ENCODE measurements at regions not wholly inside any gene's neighbourhood (a gene's known extent, or its start where the extent isn't known, plus 50 kb on each side); places are given as distances from the start of the nearest gene placed in this dataset.

DNA sequence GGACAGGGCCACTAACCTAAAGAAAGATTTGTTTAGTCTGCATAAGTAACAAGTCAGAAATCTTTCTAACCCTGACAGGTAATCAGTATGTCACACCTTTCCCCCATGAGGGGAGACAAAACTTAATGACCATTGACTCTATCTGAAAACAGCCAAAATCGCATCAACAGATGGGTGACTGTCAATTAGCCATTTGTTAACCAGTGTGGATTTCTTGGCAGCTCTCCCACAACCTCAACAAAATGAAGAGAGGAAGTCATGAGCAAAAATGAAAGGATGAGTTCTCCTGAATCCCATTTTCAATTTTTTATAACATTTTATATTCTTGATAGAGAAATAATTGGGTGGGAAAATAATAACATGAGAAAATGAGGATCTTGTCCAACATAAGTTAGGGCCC lies 84.6 kb upstream of the SNX2 start:
- Mint-ChIP-seq H3K27me3 (ENCODE audit: low read depth) (no peaks in the 10 kb centered on the region), H3K36me3 (ENCODE audit: insufficient read depth in 1 of 3, low read depth in 3 of 3) (no peaks in the 10 kb centered on the region), H3K9me3 (no peaks in the 10 kb centered on the region), H3K27ac (no peak overlapping the region), H3K4me3 (no peak overlapping the region), H3K4me1 (no peaks in the 10 kb centered on the region)
- H4K8ac ChIP-seq (replicated peaks; ENCODE audit: insufficient read length, low read depth, low read length) = no peak overlapping the region
- H3K4me1 ChIP-seq (ENCODE audit: insufficient read depth, low read length) = no peaks in the 10 kb centered on the region
- H4K20me1 ChIP-seq (ENCODE audit: control insufficient read depth, insufficient read depth, insufficient read length) = no peaks in the 10 kb centered on the region
- H2AFZ ChIP-seq (ENCODE audit: low read length) = no peak overlapping the region
- no peak overlapping the region for H2BK20ac ChIP-seq (ENCODE audit: low read depth, low read length, poor library complexity, severe bottlenecking)
- H3T11ph ChIP-seq (ENCODE audit: low read length) = no peak overlapping the region
- no peaks in the 10 kb centered on the region for H3K9me3 ChIP-seq (ENCODE audit: control insufficient read depth, low read depth, low read length)
- no peaks in the 10 kb centered on the region for H3K27me3 ChIP-seq (ENCODE audit: insufficient read depth, low read length)
- no peak overlapping the region for H3K23ac ChIP-seq (ENCODE audit: insufficient read length, low read depth, low read length)
- no peaks in the 10 kb centered on the region for H3K23me2 ChIP-seq (ENCODE audit: insufficient read length, low read depth, low read length, poor library complexity, severe bottlenecking)
- H3K79me1 ChIP-seq (ENCODE audit: insufficient read depth, low read depth, low read length, poor library complexity, severe bottlenecking) = no peaks in the 10 kb centered on the region
- DNase-seq = no peak
- no peaks in the 10 kb centered on the region for H3K79me2 ChIP-seq (ENCODE audit: insufficient read depth, low read length)
- H2BK12ac ChIP-seq (ENCODE audit: insufficient read length, low read depth, low read length) = no peak overlapping the region
- TF ChIP-seq, protein P1, sequence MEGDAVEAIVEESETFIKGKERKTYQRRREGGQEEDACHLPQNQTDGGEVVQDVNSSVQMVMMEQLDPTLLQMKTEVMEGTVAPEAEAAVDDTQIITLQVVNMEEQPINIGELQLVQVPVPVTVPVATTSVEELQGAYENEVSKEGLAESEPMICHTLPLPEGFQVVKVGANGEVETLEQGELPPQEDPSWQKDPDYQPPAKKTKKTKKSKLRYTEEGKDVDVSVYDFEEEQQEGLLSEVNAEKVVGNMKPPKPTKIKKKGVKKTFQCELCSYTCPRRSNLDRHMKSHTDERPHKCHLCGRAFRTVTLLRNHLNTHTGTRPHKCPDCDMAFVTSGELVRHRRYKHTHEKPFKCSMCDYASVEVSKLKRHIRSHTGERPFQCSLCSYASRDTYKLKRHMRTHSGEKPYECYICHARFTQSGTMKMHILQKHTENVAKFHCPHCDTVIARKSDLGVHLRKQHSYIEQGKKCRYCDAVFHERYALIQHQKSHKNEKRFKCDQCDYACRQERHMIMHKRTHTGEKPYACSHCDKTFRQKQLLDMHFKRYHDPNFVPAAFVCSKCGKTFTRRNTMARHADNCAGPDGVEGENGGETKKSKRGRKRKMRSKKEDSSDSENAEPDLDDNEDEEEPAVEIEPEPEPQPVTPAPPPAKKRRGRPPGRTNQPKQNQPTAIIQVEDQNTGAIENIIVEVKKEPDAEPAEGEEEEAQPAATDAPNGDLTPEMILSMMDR (conservative IDR thresholded peaks at IDR 0.05) = no peak
- no peak overlapping the region for H4K5ac ChIP-seq (ENCODE audit: insufficient read length, low read depth, low read length)
- no peak overlapping the region for H3K9ac ChIP-seq (ENCODE audit: extremely low read depth, insufficient read length, low read length)
- H2BK15ac ChIP-seq (ENCODE audit: low read depth, low read length) = no peak overlapping the region
- no CpG with 5 or more reads among the region's 1 CpG for WGBS (ENCODE audit: extremely low coverage, insufficient read length, low lambda C conversion rate)
- no peak overlapping the region for H2AK5ac ChIP-seq (ENCODE audit: insufficient read length, low read length)
- H2BK5ac ChIP-seq (ENCODE audit: insufficient read length, low read length) = no peak overlapping the region
- no peak overlapping the region for H3K4ac ChIP-seq (ENCODE audit: low read depth, low read length)
- no peak overlapping the region for H2BK120ac ChIP-seq (ENCODE audit: low read depth, low read length, poor library complexity, severe bottlenecking)
- no peak overlapping the region for H4K91ac ChIP-seq (ENCODE audit: insufficient read length, low read depth, low read length)
- no peak overlapping the region for H3K4me2 ChIP-seq (ENCODE audit: insufficient read depth, insufficient read length, low read length)
- no peak overlapping the region for H3K14ac ChIP-seq (ENCODE audit: insufficient read depth, low read length)
- H3K27ac ChIP-seq (ENCODE audit: insufficient read length, low read depth, low read length) = no peak overlapping the region
- H3K56ac ChIP-seq (ENCODE audit: insufficient read length, low read depth, low read length) = no peak overlapping the region
- no peak overlapping the region for H3K18ac ChIP-seq (ENCODE audit: insufficient read length, low read depth, low read length)

Data from H9 (cell line).